ENCODE measurements at regions not wholly inside any gene's neighbourhood (a gene's known extent, or its start where the extent isn't known, plus 50 kb on each side); places are given as distances from the start of the nearest gene placed in this dataset.

DNA sequence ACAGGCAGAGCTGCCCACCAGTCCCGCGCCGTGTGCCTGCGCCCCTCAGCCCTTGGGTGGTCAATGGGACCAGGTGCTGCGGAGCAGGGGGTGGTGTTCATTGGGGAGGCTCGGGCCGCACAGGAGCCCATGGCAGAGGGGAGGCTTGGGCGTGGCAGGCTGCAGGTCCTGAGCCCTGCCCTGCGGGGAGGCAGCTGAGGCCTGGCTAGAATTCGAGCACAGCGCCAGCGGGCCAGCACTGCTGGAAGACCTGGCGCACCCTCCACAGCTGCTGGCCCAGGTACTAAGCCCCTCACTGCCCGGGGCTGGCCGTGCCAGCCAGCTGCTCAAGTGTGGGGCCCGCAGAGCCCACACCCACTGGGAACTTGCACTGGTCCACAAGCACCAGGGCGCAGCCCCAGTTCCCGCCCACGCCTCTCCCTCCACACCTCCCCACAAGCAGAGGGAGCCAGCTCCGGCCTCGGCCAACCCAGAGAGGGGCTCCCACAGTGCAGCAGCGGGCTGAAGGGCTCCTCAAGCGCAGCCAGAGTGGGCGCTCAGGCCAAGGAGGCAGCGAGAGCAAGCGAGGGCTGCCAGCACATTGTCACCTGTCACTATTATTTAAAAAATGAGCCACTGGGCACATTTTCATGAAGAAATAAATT lies 645.8 kb downstream of the CENPC start:
- no peak for TF ChIP-seq BHLHE40 (IDR thresholded peaks at IDR 0.05; ENCODE audit: borderline replicate concordance)
- no peak for TF ChIP-seq SP1 (IDR thresholded peaks at IDR 0.05)
- TF ChIP-seq NFRKB (IDR thresholded peaks at IDR 0.05), result no peak
- TF ChIP-seq, protein P1, sequence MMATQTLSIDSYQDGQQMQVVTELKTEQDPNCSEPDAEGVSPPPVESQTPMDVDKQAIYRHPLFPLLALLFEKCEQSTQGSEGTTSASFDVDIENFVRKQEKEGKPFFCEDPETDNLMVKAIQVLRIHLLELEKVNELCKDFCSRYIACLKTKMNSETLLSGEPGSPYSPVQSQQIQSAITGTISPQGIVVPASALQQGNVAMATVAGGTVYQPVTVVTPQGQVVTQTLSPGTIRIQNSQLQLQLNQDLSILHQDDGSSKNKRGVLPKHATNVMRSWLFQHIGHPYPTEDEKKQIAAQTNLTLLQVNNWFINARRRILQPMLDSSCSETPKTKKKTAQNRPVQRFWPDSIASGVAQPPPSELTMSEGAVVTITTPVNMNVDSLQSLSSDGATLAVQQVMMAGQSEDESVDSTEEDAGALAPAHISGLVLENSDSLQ (IDR thresholded peaks at IDR 0.05), result no peak
- no peak for TF ChIP-seq TARDBP (IDR thresholded peaks at IDR 0.05)
- no peak for TF ChIP-seq ARNT (IDR thresholded peaks at IDR 0.05)
- TF ChIP-seq HDGF (IDR thresholded peaks at IDR 0.05; ENCODE audit: borderline replicate concordance), result no peak
- TF ChIP-seq FOXK2 (IDR thresholded peaks at IDR 0.05), result no peak
- TF ChIP-seq FOXM1 (IDR thresholded peaks at IDR 0.05; ENCODE audit: borderline replicate concordance), result no peak
- no peak for TF ChIP-seq FOXA1 (IDR thresholded peaks at IDR 0.05)
